ENCODE measurements at regions not wholly inside any gene's neighbourhood (a gene's known extent, or its start where the extent isn't known, plus 50 kb on each side); places are given as distances from the start of the nearest gene placed in this dataset.

DNA sequence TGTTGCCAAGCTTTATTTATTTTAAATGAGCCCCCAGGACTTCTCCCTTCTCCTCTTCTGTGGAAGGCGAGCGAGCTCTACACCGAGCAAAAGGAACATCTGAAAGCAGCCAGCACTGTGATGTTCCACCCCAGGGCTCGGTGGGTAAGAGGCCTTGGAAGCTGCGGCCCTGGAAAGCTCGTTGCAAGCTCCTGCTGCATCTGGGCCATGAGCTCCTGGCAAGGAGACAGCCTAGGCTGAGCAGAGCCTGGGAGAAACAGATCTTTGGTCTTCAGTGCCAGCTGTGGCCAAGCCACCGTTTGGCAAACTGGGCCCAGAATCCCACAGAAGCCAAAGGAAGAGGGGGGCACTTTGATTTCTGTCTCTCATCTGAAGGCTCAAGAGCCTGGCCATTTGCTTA lies 114.1 kb downstream of the ENGASE start:
- no peak for DNase-seq (ENCODE audit: low read depth in 4 of 4, low spot score in 2 of 4)

DNA sequence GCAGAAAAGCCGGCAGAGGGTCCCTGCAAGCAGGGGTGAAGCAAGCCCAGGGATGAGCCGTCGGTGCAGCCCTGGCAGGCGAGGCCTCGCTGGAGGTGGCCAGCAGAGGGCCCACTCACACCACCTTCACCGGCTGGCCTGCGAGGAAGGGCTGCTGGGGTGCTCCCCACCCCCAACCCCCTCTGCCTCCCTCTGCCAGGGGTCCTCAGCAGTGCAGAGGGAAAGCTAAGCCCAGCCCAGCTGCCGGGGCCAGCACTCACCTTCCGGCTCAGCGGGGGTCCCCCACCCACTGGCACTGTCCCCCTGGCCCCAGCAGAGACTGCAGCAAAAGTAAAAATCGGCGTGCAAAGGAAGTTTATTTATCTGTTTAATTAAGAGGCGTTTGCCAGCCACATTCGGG lies 113.4 kb downstream of the ENGASE start:
- DNase-seq (ENCODE audit: low read depth in 4 of 4, low spot score in 2 of 4), result no peak

DNA sequence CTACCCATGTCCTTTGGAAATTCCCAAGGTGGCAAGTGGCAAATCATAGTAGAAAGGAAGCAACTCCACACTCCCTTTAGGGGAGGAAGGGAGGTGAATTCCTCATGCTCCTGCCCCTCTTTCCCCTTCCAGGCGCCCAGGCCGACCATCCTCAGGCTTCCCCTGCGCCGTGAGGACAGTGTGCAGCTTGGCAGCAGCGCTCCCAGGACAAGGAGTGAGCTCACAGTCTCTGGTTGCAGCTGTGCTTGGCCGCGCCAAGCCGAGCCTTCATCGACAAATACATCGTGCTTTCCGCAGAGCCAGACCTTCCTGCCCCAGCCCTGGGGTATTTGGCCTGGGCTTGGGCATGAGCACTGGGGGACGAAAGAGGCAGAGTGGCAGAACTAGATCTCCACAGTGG lies 112.6 kb downstream of the ENGASE start:
- DNase-seq (ENCODE audit: low read depth in 4 of 4, low spot score in 2 of 4), result no peak

DNA sequence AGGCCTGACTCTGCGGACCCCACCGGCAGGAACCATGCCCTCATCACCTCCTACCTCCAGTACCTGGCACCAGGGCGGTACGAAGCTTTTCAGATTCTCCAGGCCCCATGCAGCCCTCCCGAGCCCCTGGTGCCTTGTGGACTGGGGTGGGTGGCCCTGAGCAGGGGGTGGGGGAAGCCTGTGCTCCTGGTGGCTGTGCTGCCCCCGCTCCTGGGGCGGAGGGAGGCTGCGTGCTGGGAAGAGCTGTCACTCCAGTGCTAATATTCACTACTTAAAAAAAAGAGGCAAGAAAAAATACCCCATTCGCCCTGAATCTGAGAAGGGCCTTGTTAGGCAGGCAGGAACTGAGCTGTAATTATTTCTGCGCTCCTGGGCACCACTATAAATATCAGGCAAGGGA lies 111.8 kb downstream of the ENGASE start:
- no peak for DNase-seq (ENCODE audit: low read depth in 4 of 4, low spot score in 2 of 4)

DNA sequence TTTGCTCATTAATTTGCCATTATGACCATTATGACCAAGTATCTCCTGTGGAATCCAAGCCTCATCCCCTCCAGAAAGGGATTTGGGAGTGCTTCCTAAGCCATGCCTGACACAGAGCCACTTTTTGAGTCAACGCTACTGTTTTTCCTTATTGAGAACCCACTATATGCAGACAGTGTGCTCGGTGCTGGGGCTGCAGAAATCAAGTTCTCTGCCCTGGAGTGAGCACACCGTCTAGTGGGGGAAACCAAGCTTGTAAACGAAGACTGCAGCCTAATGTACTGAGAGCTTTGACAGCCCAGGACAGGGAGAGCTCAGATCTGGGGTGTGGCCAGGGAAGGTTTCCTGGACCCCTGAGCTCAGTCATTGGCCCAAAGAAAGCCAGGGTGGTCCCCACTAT lies 111.0 kb downstream of the ENGASE start:
- no peak for DNase-seq (ENCODE audit: low read depth in 4 of 4, low spot score in 2 of 4)

DNA sequence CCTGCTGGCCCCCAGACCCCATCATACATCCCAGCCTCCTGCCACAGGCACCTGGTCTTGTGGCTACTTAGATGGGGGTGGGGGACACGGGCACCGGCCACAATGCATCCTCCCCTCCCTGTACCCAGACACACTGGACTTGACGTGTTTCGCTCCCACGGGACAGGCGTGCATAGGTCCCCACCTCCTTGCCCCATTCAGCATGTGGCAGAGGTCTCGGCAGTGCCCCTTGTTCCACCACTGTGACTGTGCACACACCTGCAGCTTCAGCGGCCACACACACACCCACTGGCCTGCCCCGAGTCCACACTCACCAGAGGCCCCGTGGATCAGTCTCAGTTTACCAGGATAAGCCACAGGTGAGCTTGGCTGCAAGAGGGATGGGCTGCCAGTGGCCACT lies 109.6 kb downstream of the ENGASE start:
- DNase-seq (ENCODE audit: low read depth in 4 of 4, low spot score in 2 of 4), result no peak

DNA sequence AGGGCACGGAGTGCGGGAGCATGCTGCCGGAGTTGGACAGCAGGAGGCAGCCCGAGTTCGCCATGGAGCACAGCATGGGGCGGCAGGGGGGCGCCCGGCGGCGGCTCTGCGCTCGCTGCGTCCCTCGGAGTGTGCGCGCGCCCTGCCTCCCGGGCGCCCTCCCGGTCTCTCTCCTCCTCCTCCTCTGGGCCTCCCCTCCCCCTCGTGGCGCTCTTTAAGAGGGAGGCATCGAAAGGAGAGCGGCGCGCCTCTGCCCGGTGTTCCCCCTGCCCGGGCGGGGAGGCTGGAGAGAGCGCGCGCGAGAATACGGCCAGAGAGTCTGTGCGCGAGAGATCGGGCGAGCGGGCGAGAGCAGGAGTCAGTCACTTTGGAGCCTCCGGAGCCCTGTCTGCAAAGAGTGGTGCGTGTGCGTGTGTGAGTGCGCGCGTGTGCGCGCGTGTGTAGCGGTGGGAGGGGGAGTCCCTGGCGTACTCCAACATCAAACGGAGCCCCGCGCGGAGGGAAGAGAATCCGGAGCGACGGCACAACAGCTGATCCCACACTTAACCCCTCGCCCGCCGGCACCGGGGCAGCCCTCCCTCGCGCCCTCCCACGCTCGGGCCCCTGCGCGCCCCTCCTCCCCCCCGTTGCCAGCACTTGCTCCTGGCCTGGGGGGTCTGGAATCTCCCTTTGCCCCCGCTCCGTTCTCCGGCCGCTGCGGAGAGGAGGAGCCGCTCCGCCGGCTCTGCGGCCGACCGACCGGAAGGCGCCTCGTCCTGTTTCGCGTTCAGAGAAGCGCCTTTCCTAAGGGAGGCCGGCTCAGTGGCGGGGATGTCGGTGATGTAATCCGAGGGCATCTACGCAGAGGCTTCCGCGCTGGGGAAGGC lies 108.9 kb downstream of the ENGASE start:
- DNase-seq (ENCODE audit: low read depth in 4 of 4, low spot score in 2 of 4), result no peak

DNA sequence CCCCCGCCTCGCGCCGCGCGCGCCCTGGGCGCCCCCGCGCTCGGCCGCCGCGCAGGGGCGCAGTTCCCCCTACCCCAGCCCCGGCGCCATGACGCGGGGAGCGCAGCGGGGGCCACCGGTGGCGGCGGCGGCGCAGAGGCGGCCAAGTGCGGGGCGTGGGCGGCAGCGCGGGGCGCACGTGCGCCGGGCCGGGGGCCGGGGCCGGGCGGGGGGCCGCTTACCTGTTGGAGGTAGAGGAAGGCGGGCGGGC lies 108.3 kb downstream of the ENGASE start:
- no peak for DNase-seq (ENCODE audit: low read depth in 4 of 4, low spot score in 2 of 4)

DNA sequence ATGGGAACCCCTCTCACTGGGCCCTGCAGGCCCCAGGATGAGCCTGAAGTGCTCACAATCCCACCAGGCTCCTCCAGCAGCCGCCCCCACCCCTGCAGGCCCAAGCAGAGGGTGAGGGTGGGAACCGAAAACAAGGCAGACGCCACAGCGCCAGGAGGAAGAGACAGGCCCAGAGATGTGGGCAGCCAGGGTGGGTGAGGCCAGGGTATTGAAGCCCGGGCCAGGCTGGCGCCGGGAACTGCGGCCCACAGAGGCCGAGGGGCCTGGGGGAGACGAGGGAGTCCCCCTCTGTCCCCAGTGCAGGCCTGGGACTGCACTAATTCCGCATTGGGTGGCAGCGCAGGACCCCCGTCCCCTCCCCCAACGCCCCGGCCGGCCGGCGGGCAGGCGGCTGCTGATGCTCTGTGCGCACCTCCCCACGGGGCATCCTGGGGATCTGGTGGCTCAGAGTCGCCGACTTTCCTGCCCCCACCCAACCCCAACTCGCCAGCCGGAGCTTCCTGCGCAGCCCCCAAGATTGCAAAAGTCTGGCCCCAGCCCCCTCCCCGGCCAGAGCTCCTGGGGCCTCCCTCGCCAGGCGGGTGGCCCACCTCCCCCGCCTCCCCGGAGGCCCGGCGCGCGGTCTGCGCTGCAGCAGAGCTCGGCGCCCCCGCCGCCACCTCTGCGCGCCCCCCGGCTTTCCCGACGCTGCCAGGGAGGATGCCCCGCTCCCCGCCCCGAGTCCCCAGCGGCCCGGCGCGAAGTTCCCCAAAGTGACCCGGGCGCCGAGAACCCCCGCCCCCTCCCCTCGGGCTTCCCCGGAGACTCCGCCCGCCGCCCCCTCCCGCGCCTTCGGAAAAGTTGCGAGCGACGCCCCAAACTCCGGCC lies 107.8 kb downstream of the ENGASE start:
- DNase-seq (ENCODE audit: low read depth in 4 of 4, low spot score in 2 of 4), result no peak

DNA sequence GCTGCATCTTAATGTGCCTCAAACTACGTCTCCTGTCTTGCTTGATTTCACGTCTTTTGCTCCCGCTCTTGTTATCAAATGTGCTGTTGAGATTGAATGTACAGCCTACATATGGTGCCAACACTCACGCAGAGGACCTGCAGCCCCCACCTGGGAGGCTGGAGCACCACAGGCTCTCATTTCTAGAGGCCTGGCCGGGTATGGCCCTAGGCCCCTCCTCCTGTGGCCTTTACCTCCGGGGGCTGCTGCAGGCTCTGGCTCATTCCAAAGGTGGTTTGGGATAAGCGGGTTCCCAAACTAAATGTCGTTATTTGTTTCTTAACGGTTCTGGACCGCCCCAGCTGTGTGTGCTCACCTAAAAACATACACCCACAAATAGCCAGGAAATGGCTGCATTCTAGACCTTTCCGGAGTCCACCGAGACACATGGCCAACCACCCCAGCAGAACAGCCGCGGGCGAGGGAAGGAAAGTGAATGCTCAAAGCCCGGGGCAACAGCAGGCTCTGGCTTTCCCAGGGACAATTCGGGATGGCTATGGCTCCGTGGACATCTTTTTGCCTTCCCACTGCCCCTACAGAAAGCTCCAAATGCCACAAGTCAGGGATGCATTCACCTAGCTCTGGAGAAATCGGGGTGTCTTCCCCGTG lies 105.9 kb downstream of the ENGASE start:
- DNase-seq (ENCODE audit: low read depth in 4 of 4, low spot score in 2 of 4), result no peak

DNA sequence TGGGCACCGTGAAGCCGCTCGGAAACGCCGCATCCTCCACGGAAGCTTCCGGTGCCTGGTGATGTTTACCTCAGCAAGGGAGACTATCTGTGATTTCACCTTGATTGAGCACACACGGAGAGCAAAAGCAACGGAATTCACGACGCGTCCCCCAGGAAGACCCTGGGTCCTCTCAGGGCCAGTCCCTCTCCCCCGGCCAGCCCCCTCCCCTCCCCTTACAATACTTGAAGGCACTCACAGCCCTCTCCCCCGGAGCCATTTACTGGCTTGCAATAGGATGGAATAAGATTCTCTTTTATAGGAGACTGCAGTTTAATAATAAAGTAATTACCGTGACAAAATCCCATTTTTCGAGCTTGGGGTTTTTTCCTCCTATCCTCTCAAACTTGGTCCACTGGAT lies 104.7 kb downstream of the ENGASE start:
- no peak for DNase-seq (ENCODE audit: low read depth in 4 of 4, low spot score in 2 of 4)

DNA sequence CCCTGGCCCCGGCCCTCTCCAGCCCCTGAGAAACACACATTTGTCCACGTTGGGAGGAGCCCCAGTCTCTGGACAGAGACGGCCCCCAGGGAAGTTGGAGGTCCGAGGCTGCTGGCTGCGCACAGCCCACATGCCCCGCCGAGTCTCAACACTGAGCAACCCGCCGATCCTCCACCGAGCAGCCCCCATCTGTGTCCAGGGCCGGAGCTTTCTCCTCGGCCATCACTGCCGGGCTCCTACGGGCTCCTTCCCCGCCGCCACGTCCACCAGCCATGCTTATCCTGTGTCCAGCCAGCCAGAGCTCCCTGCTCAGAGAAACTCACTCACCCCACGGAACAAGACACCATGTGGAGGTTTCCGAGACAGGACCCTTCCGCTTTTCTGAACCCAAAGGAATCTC lies 103.3 kb downstream of the ENGASE start:
- DNase-seq (ENCODE audit: low read depth in 4 of 4, low spot score in 2 of 4), result no peak

DNA sequence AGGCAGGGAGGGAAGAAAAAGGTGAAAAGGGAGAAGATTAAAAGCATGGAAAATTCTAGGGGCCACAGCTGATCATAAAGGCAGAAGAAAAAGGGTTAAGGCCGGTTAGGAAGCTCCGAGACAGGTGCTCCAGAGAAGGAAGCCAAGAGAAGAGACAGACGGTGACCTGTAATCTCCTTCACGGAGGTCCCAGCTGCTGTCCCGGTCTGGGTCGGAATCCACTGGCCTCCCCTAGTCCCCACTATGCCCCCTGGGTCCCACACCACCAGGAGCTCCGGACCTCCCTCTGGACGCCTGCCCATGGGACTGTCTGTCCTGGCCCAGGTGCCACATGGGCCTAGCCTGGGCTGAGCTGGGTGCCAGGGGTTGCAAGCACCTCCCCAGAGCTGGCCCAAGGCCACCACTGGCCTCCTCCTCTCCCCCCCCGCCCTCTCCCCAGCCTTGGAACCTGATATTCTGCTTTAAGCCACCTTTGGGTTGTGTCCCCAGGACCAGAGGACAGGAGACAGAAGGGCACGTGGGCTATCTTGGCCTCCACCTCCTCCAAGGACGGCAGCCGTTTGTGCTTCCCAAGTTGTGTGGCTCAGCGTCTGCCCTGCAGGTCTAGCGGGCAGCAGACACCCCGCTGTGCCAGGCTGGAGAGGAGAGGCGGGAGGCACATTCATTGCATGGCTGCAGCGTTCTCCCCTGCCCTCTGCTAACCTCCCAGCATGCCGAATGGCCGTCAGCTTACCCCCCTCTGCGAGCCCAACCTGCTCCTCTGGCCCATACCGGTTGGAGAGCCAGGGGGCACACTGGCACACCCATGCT lies 102.4 kb downstream of the ENGASE start:
- no peak for DNase-seq (ENCODE audit: low read depth in 4 of 4, low spot score in 2 of 4)

DNA sequence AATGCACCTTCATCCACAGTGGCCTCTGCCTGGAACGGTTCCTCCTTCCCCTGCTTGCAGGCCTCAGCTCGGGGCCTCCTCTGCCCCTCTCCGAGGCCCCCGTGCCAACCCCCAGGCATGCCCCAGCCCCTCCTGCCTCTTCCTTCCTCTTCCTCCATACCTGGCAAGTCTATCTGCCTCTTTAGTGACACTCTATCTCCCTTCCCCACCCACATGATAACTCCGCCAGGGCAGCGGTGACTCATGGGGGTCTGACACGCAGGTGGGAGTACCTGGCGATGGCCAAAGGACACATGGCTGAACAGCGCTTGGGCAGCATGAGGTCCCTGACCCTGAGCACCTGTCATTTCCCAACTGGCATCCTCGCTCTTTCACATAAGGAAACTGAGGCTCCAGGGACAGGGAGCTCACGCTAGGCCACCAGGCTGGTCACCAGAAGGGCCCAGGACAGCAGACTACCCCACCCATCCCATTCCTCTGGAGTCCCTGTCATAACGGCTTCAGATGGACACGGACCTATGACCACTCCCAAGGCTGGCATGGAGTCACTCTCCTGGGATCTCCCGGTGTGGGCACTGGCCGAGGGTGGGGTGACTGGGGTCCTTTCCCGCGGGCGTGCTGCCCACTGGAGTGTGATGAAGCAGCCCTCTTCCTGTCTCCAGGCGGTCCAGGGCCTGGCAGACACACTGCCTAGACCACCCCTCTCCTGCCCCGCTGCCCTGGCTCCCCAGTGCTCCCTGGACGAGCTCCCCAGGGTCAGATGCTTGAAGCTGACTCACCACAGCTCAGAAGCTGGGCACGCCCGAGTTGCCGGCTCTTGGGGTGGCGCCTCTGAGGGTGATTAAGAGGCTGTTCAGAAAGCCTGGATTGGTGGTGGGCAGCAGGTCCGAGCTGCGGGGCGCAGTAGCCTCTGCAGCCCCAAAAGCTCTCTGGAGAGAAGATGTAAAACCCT lies 100.6 kb downstream of the ENGASE start:
- no peak for DNase-seq (ENCODE audit: low read depth in 4 of 4, low spot score in 2 of 4)

DNA sequence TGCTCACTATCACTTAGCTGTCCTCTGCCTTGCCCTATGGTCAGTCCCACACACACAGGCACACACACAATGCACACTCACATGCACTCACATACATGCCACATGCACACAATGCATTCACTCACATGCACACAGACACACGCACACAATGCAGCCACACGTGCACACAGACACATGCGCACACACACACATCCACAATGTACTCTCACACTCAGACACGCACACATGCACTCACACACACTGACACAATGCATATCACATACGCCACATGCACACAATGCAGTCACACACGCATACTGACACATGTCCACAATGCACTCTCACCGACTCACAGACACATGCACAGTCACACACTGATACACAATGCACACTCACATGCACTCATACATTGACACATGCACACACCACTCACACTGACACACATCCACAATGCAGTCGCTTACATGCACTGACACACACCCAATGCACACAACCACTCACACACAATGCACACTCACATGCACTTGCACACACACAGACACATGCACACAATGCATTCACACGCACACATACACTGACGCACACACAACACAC lies 99.7 kb downstream of the ENGASE start:
- DNase-seq (ENCODE audit: low read depth in 4 of 4, low spot score in 2 of 4), result no peak

DNA sequence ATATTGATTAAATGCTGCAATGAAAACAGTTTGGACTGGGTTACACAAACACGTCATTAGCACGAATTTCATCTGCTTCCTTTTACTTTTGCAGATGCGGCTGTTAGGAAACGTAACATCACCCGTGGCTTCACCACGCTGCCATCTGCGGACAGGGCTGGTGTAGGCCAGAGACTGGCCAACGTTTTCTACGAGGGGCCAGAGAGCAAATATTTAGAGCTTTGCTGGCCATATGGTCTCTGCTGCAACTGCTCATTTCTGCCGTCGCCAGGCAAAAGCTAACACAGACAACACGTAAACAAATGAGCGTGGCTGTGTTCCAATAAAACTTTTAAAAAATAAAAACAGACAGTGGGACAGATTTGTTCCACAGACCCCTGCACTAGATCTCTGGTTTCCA lies 96.6 kb downstream of the ENGASE start:
- DNase-seq (ENCODE audit: low read depth in 4 of 4, low spot score in 2 of 4), result no peak

DNA sequence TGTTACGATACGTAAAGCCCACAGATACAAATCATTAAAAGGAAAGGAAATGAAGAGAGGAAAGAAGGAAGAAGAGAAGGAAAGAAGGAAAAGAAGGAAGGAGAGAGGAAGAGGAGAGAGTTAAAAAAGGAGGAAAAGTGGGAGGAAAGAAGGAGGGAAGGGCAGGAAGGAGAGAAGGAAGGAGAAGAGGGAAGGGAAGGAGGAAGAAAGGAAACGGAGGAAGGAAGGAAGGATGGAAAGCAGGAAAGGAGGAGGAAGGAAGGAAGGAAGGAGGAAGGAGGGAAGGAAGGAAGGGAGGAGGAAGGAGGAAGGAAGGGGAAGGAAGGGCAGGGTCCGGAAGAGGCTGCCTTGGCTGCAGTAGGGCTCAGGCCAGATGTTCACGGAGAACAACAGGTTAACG lies 95.2 kb downstream of the ENGASE start:
- no peak for DNase-seq (ENCODE audit: low read depth in 4 of 4, low spot score in 2 of 4)

DNA sequence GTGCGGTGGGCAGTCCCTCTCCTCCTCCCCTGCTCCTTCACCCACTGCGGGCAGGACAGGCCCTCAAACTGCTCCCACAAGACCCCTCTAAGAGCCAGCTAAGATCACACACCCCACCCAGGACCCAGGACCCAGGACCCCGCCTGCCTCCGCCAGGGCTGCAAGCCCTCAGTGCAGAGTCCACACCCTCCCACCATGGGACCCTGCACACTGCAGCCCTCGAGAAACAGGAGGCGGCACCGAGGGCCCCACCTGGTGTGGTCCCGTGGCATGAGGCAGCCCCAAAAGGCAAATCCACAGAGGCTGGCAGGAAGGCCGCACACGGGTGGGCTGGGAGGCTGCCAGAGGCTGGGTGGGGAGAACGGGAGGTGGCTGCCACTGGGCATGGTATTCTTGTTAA lies 94.7 kb downstream of the ENGASE start:
- DNase-seq (ENCODE audit: low read depth in 4 of 4, low spot score in 2 of 4), result no peak

DNA sequence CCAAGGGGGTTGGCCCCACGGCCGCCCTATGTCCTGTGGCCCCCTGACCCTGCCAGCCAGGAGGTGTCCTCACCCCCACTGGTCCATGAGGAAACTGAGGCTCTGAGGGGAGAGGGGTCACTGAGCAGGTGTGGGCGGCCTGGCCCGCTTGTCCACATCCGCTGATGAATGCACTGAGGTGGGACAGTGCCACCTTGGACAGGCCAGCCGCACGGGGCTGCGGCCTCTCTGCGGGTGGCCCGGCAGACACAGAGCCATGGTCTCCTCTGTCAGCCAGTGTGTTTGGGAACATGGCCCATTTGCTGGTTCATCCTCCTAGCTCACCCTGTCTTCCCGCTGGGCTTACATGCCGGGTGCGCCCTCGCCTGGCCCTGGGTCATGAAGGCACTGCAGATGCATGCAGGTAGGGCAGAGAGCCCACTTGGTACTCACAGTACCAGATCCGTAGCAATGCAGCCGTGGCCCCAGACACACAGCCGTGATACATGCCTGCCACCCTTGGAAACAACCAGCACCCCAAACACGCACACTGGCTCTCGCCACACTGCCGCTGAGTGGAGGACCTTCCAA lies 93.9 kb downstream of the ENGASE start:
- no peak for DNase-seq (ENCODE audit: low read depth in 4 of 4, low spot score in 2 of 4)
